Activated CD4-positive, alpha-beta memory T cell treated with anti-CD3 and anti-CD28 coated beads for 36 hours (primary cell): ENCODE measurements at regions not wholly inside any gene's neighbourhood (a gene's known extent, or its start where the extent isn't known, plus 50 kb on each side); places are given as distances from the start of the nearest gene placed in this dataset.

ENCODE experiments used
- CTCF ChIA-PET: fragments of 350-600 bp; sonication (Branson Sonifier 250); formaldehyde crosslinking; loops from one replicate; lab custom pipeline; 2021; ENCODE audit warnings: antibody characterized with exemption, inconsistent platforms; lab: Charles Lee
- POLR2A ChIA-PET: fragments of 350-600 bp; sonication (Branson Sonifier 250); formaldehyde crosslinking; loops from one replicate; lab custom pipeline; 2021; ENCODE audit warnings: antibody characterized with exemption; lab: Charles Lee
- DNase-seq: peaks from one replicate; pipeline ENCODE4 v3.0.0-alpha.2; 2020
- H3K27ac Mint-ChIP-seq: one replicate; pipeline ENCODE4 v1.8.0; 2021; ENCODE audit warnings: mixed read lengths
- H3K27me3 Mint-ChIP-seq: one replicate; pipeline ENCODE4 v1.8.0; 2021; ENCODE audit warnings: mixed read lengths
- H3K36me3 Mint-ChIP-seq: one replicate; pipeline ENCODE4 v1.8.0; 2021; ENCODE audit warnings: mixed read lengths
- H3K4me1 Mint-ChIP-seq: one replicate; pipeline ENCODE4 v1.8.0; 2021; ENCODE audit warnings: low read depth, mixed read lengths
- H3K4me3 Mint-ChIP-seq: one replicate; pipeline ENCODE4 v1.8.0; 2021; ENCODE audit warnings: mild to moderate bottlenecking, mixed read lengths
- H3K9me3 Mint-ChIP-seq: one replicate; pipeline ENCODE4 v1.8.0; 2021; ENCODE audit warnings: mixed read lengths
- intact Hi-C: fragments of 100-400 bp; cut with micrococcal nuclease; formaldehyde crosslinking; loops from one replicate; pipeline ENCODE4 v1.15.1; 2023

- intact Hi-C loops = no loop called here
- no peak overlapping the region for H3K4me3 Mint-ChIP-seq
- H3K9me3 Mint-ChIP-seq = no peaks in the 10 kb centered on the region
- no peak for DNase-seq
- H3K27me3 Mint-ChIP-seq = no peaks in the 10 kb centered on the region
- peaks cover 28% of the 10 kb centered on the region for H3K4me1 Mint-ChIP-seq
- CTCF ChIA-PET = no interaction called here
- peaks cover 8% of the 10 kb centered on the region for H3K36me3 Mint-ChIP-seq
- no peak overlapping the region for H3K27ac Mint-ChIP-seq
- POLR2A ChIA-PET = no interaction called here
Measured at GRCh38 chr2:181188605-181189004, 208.2 kb downstream of the UBE2E3 start.

DNA sequence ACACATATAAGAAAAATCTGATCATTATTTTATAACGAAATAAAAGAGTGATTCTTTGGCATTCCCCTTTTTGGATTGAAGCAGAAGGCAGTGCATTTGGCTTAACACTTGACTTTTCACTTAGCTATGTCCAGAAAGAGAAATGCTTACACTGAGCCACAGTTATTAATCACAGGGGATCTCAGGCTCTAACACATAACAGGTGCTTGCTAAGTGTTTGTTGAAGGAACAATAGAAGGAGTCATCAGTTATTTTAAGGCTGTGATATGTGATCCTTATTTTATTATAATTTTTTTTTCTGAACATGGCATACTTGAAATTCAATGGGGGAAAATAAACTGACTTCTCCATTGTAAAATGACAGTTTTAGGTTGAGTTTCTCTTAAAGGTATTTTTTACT is 209.5 kb downstream of the UBE2E3 start:
- ChIA-PET CTCF (interaction anchor here (2.3 kb wide), 1 partner anchor 85 kb away, joined by 6 read pairs; no protein-coding TSS in a partner anchor), POLR2A (no interaction called here)
- Mint-ChIP-seq H3K4me1 (peaks cover 32% of the 10 kb centered on the region), H3K9me3 (peaks cover 2% of the 10 kb centered on the region), H3K4me3 (no peak overlapping the region), H3K36me3 (peaks cover 8% of the 10 kb centered on the region), H3K27me3 (no peaks in the 10 kb centered on the region), H3K27ac (no peak overlapping the region)
- intact Hi-C loops = no loop called here
- DNase-seq = no peak

GRCh38 chr2:181190711-181191110 is 210.3 kb downstream of the UBE2E3 start:
- intact Hi-C loops = no loop called here
- no peak for DNase-seq
- peaks cover 28% of the 10 kb centered on the region for H3K4me1 Mint-ChIP-seq
- peaks cover 7% of the 10 kb centered on the region for H3K36me3 Mint-ChIP-seq
- CTCF ChIA-PET = interaction anchor here (0.8 to 2.3 kb wide), 4 partner anchors 12 to 86 kb away, joined by 3 to 6 read pairs (median 4); no protein-coding TSS in a partner anchor
- peak overlapping the region; percentile 44 for H3K27ac Mint-ChIP-seq
- no peaks in the 10 kb centered on the region for H3K27me3 Mint-ChIP-seq
- peaks cover 2% of the 10 kb centered on the region for H3K9me3 Mint-ChIP-seq
- H3K4me3 Mint-ChIP-seq = no peak overlapping the region
- POLR2A ChIA-PET = interaction anchor here (0.9 kb wide), 1 partner anchor 82 kb away, joined by 3 read pairs; no protein-coding TSS in a partner anchor

- no peak for DNase-seq
- peaks cover 44% of the 10 kb centered on the region for H3K4me1 Mint-ChIP-seq
- no peak overlapping the region for H3K4me3 Mint-ChIP-seq
- POLR2A ChIA-PET = no interaction called here
- H3K27ac Mint-ChIP-seq = no peak overlapping the region
- intact Hi-C loops = no loop called here
- H3K36me3 Mint-ChIP-seq = peaks cover 9% of the 10 kb centered on the region
- H3K27me3 Mint-ChIP-seq = no peaks in the 10 kb centered on the region
- CTCF ChIA-PET = interaction anchor here (0.9 to 1.2 kb wide), 2 partner anchors 14 to 15 kb away, joined by 3 to 4 read pairs; no protein-coding TSS in a partner anchor
- peaks cover 4% of the 10 kb centered on the region for H3K9me3 Mint-ChIP-seq
Measured at GRCh38 chr2:181193550-181193949, 213.1 kb downstream of the UBE2E3 start.

DNA sequence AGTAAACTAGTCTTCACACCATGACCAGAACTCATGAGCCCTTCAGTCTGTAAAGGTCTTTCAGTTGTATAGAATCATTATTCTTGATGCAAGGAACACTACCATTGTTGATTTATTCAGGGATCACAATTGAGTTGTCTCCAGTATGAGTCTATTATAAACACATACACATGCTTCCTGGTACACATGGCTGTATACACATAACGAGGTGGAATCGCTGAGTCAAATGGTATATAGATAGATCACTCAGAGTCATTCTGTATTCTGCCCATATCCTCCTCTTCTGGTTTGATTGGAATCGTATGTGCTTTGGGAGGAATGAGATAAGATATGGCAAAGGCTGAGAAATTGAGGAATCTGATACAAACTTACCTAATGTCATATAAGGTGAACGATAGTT is 216.0 kb downstream of the UBE2E3 start:
- Mint-ChIP-seq H3K9me3 (peaks cover 9% of the 10 kb centered on the region), H3K27ac (peak overlapping the region; percentile 70), H3K27me3 (no peaks in the 10 kb centered on the region), H3K4me3 (no peak overlapping the region), H3K36me3 (peaks cover 18% of the 10 kb centered on the region), H3K4me1 (peaks cover 49% of the 10 kb centered on the region)
- POLR2A ChIA-PET = no interaction called here
- intact Hi-C loops = loop anchor here (2.0 to 5.0 kb wide), 4 partner anchors 18 to 106 kb away; no protein-coding TSS in a partner anchor
- CTCF ChIA-PET = interaction anchor here (1.5 kb wide), 1 partner anchor 270 kb away, joined by 3 read pairs; no protein-coding TSS in a partner anchor
- DNase-seq = no peak

DNA sequence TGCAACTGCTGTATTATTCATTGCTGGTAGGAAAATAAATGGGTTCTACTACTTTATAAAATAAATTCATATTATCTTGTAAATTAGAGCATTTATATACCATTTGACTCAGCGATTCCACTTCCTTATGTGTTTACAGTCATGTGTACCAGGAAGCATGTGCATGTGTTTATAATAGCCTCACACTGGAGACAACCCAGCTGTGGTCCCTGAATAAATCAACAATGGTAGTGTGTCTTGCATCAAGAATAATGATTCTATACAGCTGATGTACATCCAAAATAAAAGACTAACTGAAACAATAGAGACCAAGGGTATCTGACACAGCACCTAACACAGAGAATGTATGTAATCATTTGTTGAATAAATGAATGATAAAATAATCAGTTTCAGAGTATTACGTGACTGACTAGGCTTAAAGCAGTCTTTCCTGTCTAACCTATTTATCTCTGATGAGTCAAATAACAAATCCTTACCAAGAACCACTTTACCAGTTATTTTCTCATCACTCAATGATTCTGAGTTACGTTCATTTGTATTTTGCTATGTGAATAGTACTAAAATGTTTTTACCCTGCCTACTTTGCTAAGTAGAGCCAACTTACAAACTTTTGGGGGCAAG is 216.8 kb downstream of the UBE2E3 start:
- DNase-seq = no peak
- H3K36me3 Mint-ChIP-seq = peaks cover 18% of the 10 kb centered on the region
- peaks cover 9% of the 10 kb centered on the region for H3K9me3 Mint-ChIP-seq
- H3K4me3 Mint-ChIP-seq = peak overlapping the region; percentile 6
- ChIA-PET CTCF (no interaction called here), POLR2A (no interaction called here)
- peak overlapping the region; percentile 85 for H3K27ac Mint-ChIP-seq
- H3K27me3 Mint-ChIP-seq = no peaks in the 10 kb centered on the region
- peaks cover 51% of the 10 kb centered on the region for H3K4me1 Mint-ChIP-seq
- intact Hi-C loops = loop anchor here (1.0 to 5.0 kb wide), 6 partner anchors 18 to 105 kb away; no protein-coding TSS in a partner anchor

GRCh38 chr2:181198183-181198864 is 217.9 kb downstream of the UBE2E3 start:
- intact Hi-C loops = loop anchor here (2.0 to 5.0 kb wide), 2 partner anchors 30 to 104 kb away; no protein-coding TSS in a partner anchor
- ChIA-PET CTCF (interaction anchor here (1.3 kb wide), 1 partner anchor 114 kb away, joined by 3 read pairs; no protein-coding TSS in a partner anchor), POLR2A (interaction anchor here (1.0 kb wide), 1 partner anchor 114 kb away, joined by 3 read pairs; no protein-coding TSS in a partner anchor)
- Mint-ChIP-seq H3K4me3 (no peak overlapping the region), H3K27ac (peak overlapping the region; percentile 85), H3K4me1 (peaks cover 49% of the 10 kb centered on the region), H3K27me3 (no peaks in the 10 kb centered on the region), H3K9me3 (peaks cover 9% of the 10 kb centered on the region), H3K36me3 (peaks cover 18% of the 10 kb centered on the region)
- no peak for DNase-seq

DNA sequence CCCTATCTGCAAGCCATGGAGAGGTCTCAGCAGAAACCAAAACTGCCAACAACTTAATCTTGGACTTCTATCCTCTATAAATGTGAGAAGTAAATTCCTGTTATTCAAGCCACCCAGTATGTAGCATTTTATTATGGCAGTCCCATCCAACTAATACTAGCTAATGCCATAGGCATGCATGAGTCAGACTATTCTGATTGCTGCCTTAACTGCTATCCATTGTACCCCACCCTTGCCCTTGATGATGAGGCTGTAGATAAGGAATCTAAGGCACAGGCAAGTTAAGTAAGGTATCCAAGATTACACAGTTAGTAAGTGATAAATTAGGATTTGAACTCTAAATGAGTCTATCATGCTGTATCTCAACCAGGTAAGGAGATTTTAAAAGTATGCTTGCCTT is 223.0 kb downstream of the UBE2E3 start:
- Mint-ChIP-seq H3K36me3 (peaks cover 42% of the 10 kb centered on the region), H3K27me3 (no peaks in the 10 kb centered on the region), H3K27ac (no peak overlapping the region), H3K4me1 (peaks cover 22% of the 10 kb centered on the region), H3K4me3 (no peak overlapping the region), H3K9me3 (peaks cover 36% of the 10 kb centered on the region)
- ChIA-PET CTCF (no interaction called here), POLR2A (no interaction called here)
- intact Hi-C loops = no loop called here
- DNase-seq = no peak

DNA sequence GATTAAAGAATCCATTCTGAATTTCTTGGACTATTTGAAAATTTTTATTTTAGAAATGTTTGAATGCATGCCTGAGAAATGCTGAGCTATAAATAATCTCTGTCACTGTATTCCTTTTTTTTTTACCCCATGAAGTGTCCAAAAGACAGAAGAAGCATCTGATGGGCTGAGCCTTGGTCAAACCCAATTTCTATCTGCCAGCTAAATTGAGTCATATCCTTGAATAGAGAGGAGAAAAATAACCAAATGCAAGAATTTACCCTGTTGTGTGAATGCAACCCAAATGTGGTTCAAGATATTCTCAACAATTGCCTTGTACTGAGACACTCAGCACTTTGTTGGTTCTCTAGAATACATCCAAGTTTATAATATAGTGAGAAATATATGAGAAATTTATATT is 223.5 kb downstream of the UBE2E3 start:
- Mint-ChIP-seq H3K36me3 (peaks cover 46% of the 10 kb centered on the region), H3K4me1 (peaks cover 17% of the 10 kb centered on the region), H3K9me3 (peaks cover 41% of the 10 kb centered on the region), H3K27ac (no peak overlapping the region), H3K4me3 (no peak overlapping the region), H3K27me3 (no peaks in the 10 kb centered on the region)
- ChIA-PET CTCF (interaction anchor here (0.6 kb wide), 1 partner anchor 169 kb away, joined by 3 read pairs; no protein-coding TSS in a partner anchor), POLR2A (no interaction called here)
- DNase-seq = no peak
- intact Hi-C loops = no loop called here

GRCh38 chr2:181218401-181218821 is 238.0 kb downstream of the UBE2E3 start:
- no peak for DNase-seq
- H3K9me3 Mint-ChIP-seq = peaks cover 17% of the 10 kb centered on the region
- POLR2A ChIA-PET = no interaction called here
- no peaks in the 10 kb centered on the region for H3K27me3 Mint-ChIP-seq
- H3K36me3 Mint-ChIP-seq = peaks cover 10% of the 10 kb centered on the region
- intact Hi-C loops = no loop called here
- CTCF ChIA-PET = no interaction called here
- no peak overlapping the region for H3K27ac Mint-ChIP-seq
- H3K4me3 Mint-ChIP-seq = no peak overlapping the region
- peaks cover 9% of the 10 kb centered on the region for H3K4me1 Mint-ChIP-seq

DNA sequence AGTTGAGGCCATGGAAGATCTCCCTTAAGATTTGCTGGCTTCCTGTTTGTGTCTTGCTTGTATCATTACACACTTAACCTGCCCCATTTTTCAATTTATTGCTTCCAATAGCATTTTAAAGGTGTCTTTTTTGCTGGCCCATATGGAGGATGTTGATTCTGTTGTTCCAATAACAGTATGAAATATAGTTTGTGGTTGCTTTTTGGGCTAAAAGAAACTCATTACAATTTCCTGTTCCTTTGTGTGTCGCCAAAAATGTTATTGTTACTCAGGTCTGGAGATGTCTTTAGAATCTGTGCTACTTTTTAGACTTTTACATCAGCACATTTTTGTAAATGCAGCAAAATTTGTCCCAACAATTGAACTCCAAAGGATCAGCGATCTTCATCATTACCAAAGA is 234.0 kb upstream of the ITGA4 start:
- peaks cover 24% of the 10 kb centered on the region for H3K4me1 Mint-ChIP-seq
- H3K27me3 Mint-ChIP-seq = no peaks in the 10 kb centered on the region

GRCh38 chr2:181224866-181225265 is 232.3 kb upstream of the ITGA4 start:
- ChIA-PET POLR2A (no interaction called here), CTCF (interaction anchor here (1.0 to 1.6 kb wide), 2 partner anchors 34 to 120 kb away, joined by 3 to 5 read pairs; no protein-coding TSS in a partner anchor)
- Mint-ChIP-seq H3K27me3 (no peaks in the 10 kb centered on the region), H3K4me1 (peaks cover 24% of the 10 kb centered on the region), H3K9me3 (peaks cover 10% of the 10 kb centered on the region), H3K4me3 (peak overlapping the region; percentile 59), H3K36me3 (peaks cover 24% of the 10 kb centered on the region), H3K27ac (peak overlapping the region; percentile 87)
- intact Hi-C loops = loop anchor here (1.0 to 2.0 kb wide), 7 partner anchors 16 to 119 kb away; no protein-coding TSS in a partner anchor
- no peak for DNase-seq

More for the DNA sequence above, 234.0 kb upstream of the ITGA4 start:
- peak overlapping the region; percentile 87 for H3K27ac Mint-ChIP-seq
- intact Hi-C loops = no loop called here
- CTCF ChIA-PET = interaction anchor here (0.9 to 1.6 kb wide), 2 partner anchors 92 to 118 kb away, joined by 3 to 5 read pairs; no protein-coding TSS in a partner anchor
- peaks cover 15% of the 10 kb centered on the region for H3K9me3 Mint-ChIP-seq
- no peak for DNase-seq
- POLR2A ChIA-PET = no interaction called here
- H3K4me3 Mint-ChIP-seq = peak overlapping the region; percentile 47
- H3K36me3 Mint-ChIP-seq = peaks cover 27% of the 10 kb centered on the region
